PC-3 (cell line): ENCODE measurements at regions not wholly inside any gene's neighbourhood (a gene's known extent, or its start where the extent isn't known, plus 50 kb on each side); places are given as distances from the start of the nearest gene placed in this dataset.

Experiments used
- EZH2phosphoT487 ChIP-seq: fragments of 300-600 bp; sonication (generic); IDR thresholded peaks from 2 replicates; pipeline ENCODE4 v1.6.1; 2018; ENCODE audit warnings: mild to moderate bottlenecking, antibody characterized with exemption, low read length, borderline replicate concordance
- TF ChIP-seq, protein P1 (sequence below): fragments of 300-600 bp; sonication (generic); conservative IDR thresholded peaks from 2 replicates; pipeline ENCODE4 v1.5.1; 2017; ENCODE audit warnings: antibody characterized with exemption, low read depth, mild to moderate bottlenecking, low read length

DNA sequence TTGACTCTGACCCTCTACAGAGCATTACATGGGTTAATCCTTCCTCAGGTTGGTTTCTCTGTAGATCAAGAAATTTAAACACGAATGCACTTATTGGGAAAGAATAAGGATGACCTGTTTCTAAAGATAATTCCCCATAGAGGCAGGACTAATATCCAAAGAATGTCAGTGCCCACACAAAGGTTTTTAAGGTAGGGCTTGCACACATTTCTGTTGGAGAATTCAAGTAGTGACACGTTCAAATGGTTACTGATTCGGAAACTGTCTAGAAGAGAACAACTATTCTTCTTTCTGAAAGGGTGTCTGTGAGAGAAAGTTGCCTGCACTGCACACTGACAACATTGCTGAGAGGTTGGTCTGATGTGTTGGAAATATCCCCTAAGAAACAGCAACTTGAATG, 167.3 kb downstream of the ZNF326 start:
- TF ChIP-seq, protein P1, sequence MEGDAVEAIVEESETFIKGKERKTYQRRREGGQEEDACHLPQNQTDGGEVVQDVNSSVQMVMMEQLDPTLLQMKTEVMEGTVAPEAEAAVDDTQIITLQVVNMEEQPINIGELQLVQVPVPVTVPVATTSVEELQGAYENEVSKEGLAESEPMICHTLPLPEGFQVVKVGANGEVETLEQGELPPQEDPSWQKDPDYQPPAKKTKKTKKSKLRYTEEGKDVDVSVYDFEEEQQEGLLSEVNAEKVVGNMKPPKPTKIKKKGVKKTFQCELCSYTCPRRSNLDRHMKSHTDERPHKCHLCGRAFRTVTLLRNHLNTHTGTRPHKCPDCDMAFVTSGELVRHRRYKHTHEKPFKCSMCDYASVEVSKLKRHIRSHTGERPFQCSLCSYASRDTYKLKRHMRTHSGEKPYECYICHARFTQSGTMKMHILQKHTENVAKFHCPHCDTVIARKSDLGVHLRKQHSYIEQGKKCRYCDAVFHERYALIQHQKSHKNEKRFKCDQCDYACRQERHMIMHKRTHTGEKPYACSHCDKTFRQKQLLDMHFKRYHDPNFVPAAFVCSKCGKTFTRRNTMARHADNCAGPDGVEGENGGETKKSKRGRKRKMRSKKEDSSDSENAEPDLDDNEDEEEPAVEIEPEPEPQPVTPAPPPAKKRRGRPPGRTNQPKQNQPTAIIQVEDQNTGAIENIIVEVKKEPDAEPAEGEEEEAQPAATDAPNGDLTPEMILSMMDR = no peak
- no peak for TF ChIP-seq EZH2phosphoT487
